HepG2 (cell line): ENCODE measurements at regions not wholly inside any gene's neighbourhood (a gene's known extent, or its start where the extent isn't known, plus 50 kb on each side); places are given as distances from the start of the nearest gene placed in this dataset.

Experiments used
- ATAC-seq: fragments of 200-7000 bp; cut with Tn5 transposase; 3 replicates; pipeline ENCODE4 v1.9.1; 2020; ENCODE audit warnings: mild to moderate bottlenecking, moderate library complexity
- BruUV-seq: library from RNA; stranded (reverse); fragments of 400-500 nt; replicated peaks from 2 replicates; lab custom pipeline; 2021; lab: Mats Ljungman, UMichigan
- CTCF ChIA-PET: fragments of 300-600 bp; formaldehyde crosslinking; extraction: SDS; loops from one replicate; lab custom pipeline; 2021; ENCODE audit warnings: low total read pairs, inconsistent platforms, low intra/inter-chr PET ratio; lab: Yijun Ruan, JAX
- POLR2A ChIA-PET: fragments of 350-600 bp; sonication (Branson Sonifier 250); formaldehyde crosslinking; loops from one replicate; lab custom pipeline; 2020; ENCODE audit warnings: antibody characterized with exemption, inconsistent platforms; lab: Yijun Ruan, JAX
- DNase-seq: peaks from one replicate; pipeline ENCODE4 v3.0.0-alpha.2; 2015; ENCODE audit warnings: low spot score
- FAIRE-seq: peaks from 3 replicates; lab custom pipeline; 2011; peaks lifted over from hg19 to GRCh38; lab: Jason Lieb, UNC
- H2AFZ ChIP-seq: one replicate; pipeline ENCODE4 v1.6.1; 2011; ENCODE audit warnings: low read length, inconsistent platforms
- H3K27ac ChIP-seq: fragments of 300-600 bp; 3 replicates; pipeline ENCODE4 v1.8.0; 2011; ENCODE audit warnings: mixed run types, mild to moderate bottlenecking, mixed read lengths, low read length, inconsistent platforms; ENCODE audit not compliant: insufficient read depth; ENCODE audit errors: extremely low read length
- H3K27me3 ChIP-seq, 2 experiments: fragments of 200-600 bp in 1 of 2; 2 replicates in 1 of 2; 3 replicates in 1 of 2; pipeline versions ENCODE4 v1.6.0 to v1.8.0; 2011; ENCODE audit warnings: low read length in 2 of 2, mild to moderate bottlenecking in 2 of 2, moderate library complexity in 2 of 2, inconsistent platforms in 1 of 2; ENCODE audit not compliant: insufficient read depth in 2 of 2, control insufficient read depth in 1 of 2
- H3K36me3 ChIP-seq, 2 experiments: fragments of 200-600 bp in 1 of 2; replicated peaks in 1 of 2; 2 replicates in 1 of 2; 3 replicates in 1 of 2; pipeline versions ENCODE4 v1.5.1 to v1.8.0; 2011; ENCODE audit warnings: low read length in 2 of 2, inconsistent platforms in 1 of 2; ENCODE audit not compliant: insufficient read depth in 2 of 2, control insufficient read depth in 1 of 2
- H3K4me1 ChIP-seq: 2 replicates; pipeline ENCODE4 v1.5.1; 2012; ENCODE audit warnings: low read length, inconsistent platforms; ENCODE audit not compliant: insufficient read depth
- H3K4me2 ChIP-seq: 2 replicates; pipeline ENCODE4 v1.6.0; 2011; ENCODE audit warnings: low read depth, low read length, inconsistent platforms
- H3K4me3 ChIP-seq, 3 experiments: fragments of 200-600 bp in 1 of 3; sonication (generic), shearing (Covaris generic) in 1 of 3; replicated peaks in 1 of 3; 2 replicates each; pipeline ENCODE4 v1.5.1; 2011 to 2016; ENCODE audit warnings: low read length in 3 of 3, inconsistent platforms in 2 of 3, low read depth in 2 of 3, mild to moderate bottlenecking in 2 of 3, control low read depth in 1 of 3, mixed read lengths in 1 of 3; ENCODE audit not compliant: insufficient read depth in 1 of 3
- H3K79me2 ChIP-seq: one replicate; pipeline ENCODE4 v1.6.1; 2011; ENCODE audit warnings: low read length, inconsistent platforms; ENCODE audit not compliant: insufficient read depth
- H3K9ac ChIP-seq: 2 replicates; pipeline ENCODE4 v1.6.0; 2011; ENCODE audit warnings: mild to moderate bottlenecking, low read depth, low read length, inconsistent platforms; ENCODE audit not compliant: insufficient read depth
- H3K9me3 ChIP-seq: 2 replicates; pipeline ENCODE4 v1.5.1; 2012; ENCODE audit warnings: mild to moderate bottlenecking, low read length
- H4K20me1 ChIP-seq: 2 replicates; pipeline ENCODE4 v1.6.0; 2011; ENCODE audit warnings: inconsistent platforms, mild to moderate bottlenecking, low read length, moderate library complexity; ENCODE audit not compliant: insufficient read depth
- CAMTA2 ChIP-seq: sonication (generic); formaldehyde crosslinking; IDR thresholded peaks from 2 replicates; pipeline ENCODE4 v1.4.0; 2020; ENCODE audit warnings: mild to moderate bottlenecking, missing genetic modification reagents, borderline replicate concordance
- CHD4 ChIP-seq: fragments of 200-600 bp; sonication (generic); IDR thresholded peaks from 2 replicates; pipeline ENCODE4 v1.7.0; 2017; ENCODE audit warnings: mild to moderate bottlenecking, low read length, borderline replicate concordance
- FOXA1 ChIP-seq, 2 experiments: fragments of 450-650 bp in 1 of 2; sonication (generic) in 1 of 2; formaldehyde crosslinking in 1 of 2; IDR thresholded peaks; 2 replicates each; pipeline versions ENCODE4 v1.4.0 to v1.6.1; 2016 to 2020; ENCODE audit warnings: missing genetic modification reagents in 1 of 2
- GFI1 ChIP-seq: sonication (generic); formaldehyde crosslinking; IDR thresholded peaks from 2 replicates; pipeline ENCODE4 v1.5.0; 2020; ENCODE audit warnings: missing genetic modification reagents, mild to moderate bottlenecking, borderline replicate concordance
- KLF6 ChIP-seq: IDR thresholded peaks from 2 replicates; pipeline ENCODE4 v1.8.0; 2016; ENCODE audit warnings: missing biosample characterization, missing genetic modification reagents
- MBNL3 ChIP-seq: fragments of 250-450 bp; sonication (Bioruptor Pico); conservative IDR thresholded peaks from 2 replicates; pipeline ENCODE4 v1.8.0; 2022; ENCODE audit warnings: mild to moderate bottlenecking, inconsistent platforms
- MEIS2 ChIP-seq: sonication (generic); formaldehyde crosslinking; IDR thresholded peaks from 2 replicates; pipeline ENCODE4 v1.9.0; 2021; ENCODE audit warnings: mild to moderate bottlenecking, missing genetic modification reagents
- MTA1 ChIP-seq: sonication (generic); formaldehyde crosslinking; IDR thresholded peaks from 2 replicates; pipeline ENCODE4 v1.4.0; 2020; ENCODE audit warnings: missing genetic modification reagents, mild to moderate bottlenecking, borderline replicate concordance
- SPEN ChIP-seq: sonication (generic); formaldehyde crosslinking; IDR thresholded peaks from 2 replicates; pipeline ENCODE4 v1.5.1; 2020; ENCODE audit warnings: low read depth, mild to moderate bottlenecking, missing genetic modification reagents
- YEATS2 ChIP-seq: sonication (generic); formaldehyde crosslinking; IDR thresholded peaks from 2 replicates; pipeline ENCODE4 v1.4.0; 2020; ENCODE audit warnings: missing genetic modification reagents, borderline replicate concordance
- ZFP41 ChIP-seq: sonication (generic); formaldehyde crosslinking; IDR thresholded peaks from 2 replicates; pipeline ENCODE4 v1.4.0; 2020; ENCODE audit warnings: mild to moderate bottlenecking, missing genetic modification reagents, borderline replicate concordance
- ZSCAN12 ChIP-seq: sonication (generic); formaldehyde crosslinking; IDR thresholded peaks from 2 replicates; pipeline ENCODE4 v1.9.0; 2021; ENCODE audit warnings: mild to moderate bottlenecking, missing genetic modification reagents
- WGBS: methylation state at CpG from one replicate; pipeline ENCODE4 v1.1.6; 2017; ENCODE audit warnings: low lambda C conversion rate; 5-methylcytosine and 5-hydroxymethylcytosine counted together
- in situ Hi-C: cut with HindIII; loops from 2 replicates; pipeline ENCODE4 v1.10.0; 2017; ENCODE audit warnings: low pct_unique_long_range_greater_than_20kb; ENCODE audit not compliant: extremely low pct_ligation_motif_present
- intact Hi-C: fragments of 100-400 bp; cut with micrococcal nuclease; formaldehyde crosslinking; loops from one replicate; pipeline ENCODE4 v1.10.0; 2022; ENCODE audit not compliant: unreplicated experiment
- TF ChIP-seq, protein P1 (sequence below): sonication (generic); formaldehyde crosslinking; IDR thresholded peaks from 2 replicates; pipeline ENCODE4 v1.5.0; 2020; ENCODE audit warnings: missing genetic modification reagents

- DNase-seq (no peak), ATAC-seq (no peak), FAIRE-seq (no peak)
- Histone ChIP-seq H3K79me2 (no peaks in the 10 kb centered on the region), H3K9ac (no peak overlapping the region), H3K9me3 (no peaks in the 10 kb centered on the region), H3K4me3 (no peak overlapping the region), H2AFZ (no peak overlapping the region), H3K36me3 (no peaks in the 10 kb centered on the region), H3K27ac (no peak overlapping the region), H4K20me1 (no peaks in the 10 kb centered on the region), H3K4me1 (no peaks in the 10 kb centered on the region), H3K27me3 (no peaks in the 10 kb centered on the region), H3K4me2 (no peak overlapping the region)
- ChIA-PET CTCF (no interaction called here), POLR2A (no interaction called here)
- no peak for TF ChIP-seq MTA1 (CRISPR knock-in tag)
- no peak for TF ChIP-seq ZSCAN12
- TF ChIP-seq GFI1 (CRISPR knock-in tag) = no peak
- no peak for TF ChIP-seq MBNL3 (CRISPR knock-in tag)
- TF ChIP-seq, protein P1, sequence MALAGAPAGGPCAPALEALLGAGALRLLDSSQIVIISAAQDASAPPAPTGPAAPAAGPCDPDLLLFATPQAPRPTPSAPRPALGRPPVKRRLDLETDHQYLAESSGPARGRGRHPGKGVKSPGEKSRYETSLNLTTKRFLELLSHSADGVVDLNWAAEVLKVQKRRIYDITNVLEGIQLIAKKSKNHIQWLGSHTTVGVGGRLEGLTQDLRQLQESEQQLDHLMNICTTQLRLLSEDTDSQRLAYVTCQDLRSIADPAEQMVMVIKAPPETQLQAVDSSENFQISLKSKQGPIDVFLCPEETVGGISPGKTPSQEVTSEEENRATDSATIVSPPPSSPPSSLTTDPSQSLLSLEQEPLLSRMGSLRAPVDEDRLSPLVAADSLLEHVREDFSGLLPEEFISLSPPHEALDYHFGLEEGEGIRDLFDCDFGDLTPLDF = no peak
- TF ChIP-seq CHD4 = no peak
- TF ChIP-seq SPEN (CRISPR knock-in tag) = no peak
- no peak for TF ChIP-seq MEIS2 (CRISPR knock-in tag)
- TF ChIP-seq ZFP41 = no peak
- TF ChIP-seq FOXA1 (IDR thresholded peaks at IDR 0.05) = no peak
- TF ChIP-seq FOXA1 (CRISPR knock-in tag; IDR thresholded peaks at IDR 0.05) = no peak
- TF ChIP-seq YEATS2 (CRISPR knock-in tag) = no peak
- no peak for TF ChIP-seq CAMTA2
- TF ChIP-seq KLF6 (CRISPR knock-in tag) = no peak
- BruUV-seq = no TSS peak
- 0% methylated on average over 1 of the region's 1 CpG for WGBS
- intact Hi-C loops (no loop called here), in situ Hi-C loops (no loop called here)
These were observed 343.8 kb upstream of the CDH18 start for GRCh38 chr5:20331826-20332225.
